HCT116 (cell line): ENCODE measurements at regions not wholly inside any gene's neighbourhood (a gene's known extent, or its start where the extent isn't known, plus 50 kb on each side); places are given as distances from the start of the nearest gene placed in this dataset.

Experiments used
- CTCF ChIP-seq, 3 experiments: fragments of 200-600 bp in 1 of 3; sonication (generic) in 1 of 3; IDR thresholded peaks in 2 of 3; conservative IDR thresholded peaks in 1 of 3; 2 replicates each; pipeline ENCODE4 v1.5.1; 2012 to 2017; ENCODE audit warnings: low read depth in 2 of 3, low read length in 2 of 3, antibody characterized with exemption in 1 of 3, borderline replicate concordance in 1 of 3, control low read depth in 1 of 3, mild to moderate bottlenecking in 1 of 3, mixed read lengths in 1 of 3, mixed run types in 1 of 3, moderate library complexity in 1 of 3; ENCODE audit not compliant: insufficient read depth in 1 of 3
- POLR2A ChIP-seq: IDR thresholded peaks from 2 replicates; pipeline ENCODE4 v1.7.0; 2011; ENCODE audit warnings: borderline replicate concordance; ENCODE audit not compliant: insufficient read depth, insufficient read length; ENCODE audit errors: extremely low read depth
- POLR2AphosphoS5 ChIP-seq: IDR thresholded peaks from 2 replicates; pipeline ENCODE4 v1.6.1; 2011; ENCODE audit warnings: mild to moderate bottlenecking, low read depth, low read length, moderate library complexity
- RAD21 ChIP-seq: IDR thresholded peaks from 2 replicates; pipeline ENCODE4 v1.6.1; 2012; ENCODE audit warnings: low read depth, mild to moderate bottlenecking
- ZNF274 ChIP-seq: fragments of 200-500 bp; sonication (Bioruptor generic); IDR thresholded peaks from 2 replicates; pipeline ENCODE4 v1.6.1; 2014; ENCODE audit warnings: mild to moderate bottlenecking, low read depth, low read length, inconsistent platforms
- TF ChIP-seq, protein P1 (sequence below): IDR thresholded peaks from 2 replicates; pipeline ENCODE4 v1.6.1; 2012; ENCODE audit warnings: low read depth

DNA sequence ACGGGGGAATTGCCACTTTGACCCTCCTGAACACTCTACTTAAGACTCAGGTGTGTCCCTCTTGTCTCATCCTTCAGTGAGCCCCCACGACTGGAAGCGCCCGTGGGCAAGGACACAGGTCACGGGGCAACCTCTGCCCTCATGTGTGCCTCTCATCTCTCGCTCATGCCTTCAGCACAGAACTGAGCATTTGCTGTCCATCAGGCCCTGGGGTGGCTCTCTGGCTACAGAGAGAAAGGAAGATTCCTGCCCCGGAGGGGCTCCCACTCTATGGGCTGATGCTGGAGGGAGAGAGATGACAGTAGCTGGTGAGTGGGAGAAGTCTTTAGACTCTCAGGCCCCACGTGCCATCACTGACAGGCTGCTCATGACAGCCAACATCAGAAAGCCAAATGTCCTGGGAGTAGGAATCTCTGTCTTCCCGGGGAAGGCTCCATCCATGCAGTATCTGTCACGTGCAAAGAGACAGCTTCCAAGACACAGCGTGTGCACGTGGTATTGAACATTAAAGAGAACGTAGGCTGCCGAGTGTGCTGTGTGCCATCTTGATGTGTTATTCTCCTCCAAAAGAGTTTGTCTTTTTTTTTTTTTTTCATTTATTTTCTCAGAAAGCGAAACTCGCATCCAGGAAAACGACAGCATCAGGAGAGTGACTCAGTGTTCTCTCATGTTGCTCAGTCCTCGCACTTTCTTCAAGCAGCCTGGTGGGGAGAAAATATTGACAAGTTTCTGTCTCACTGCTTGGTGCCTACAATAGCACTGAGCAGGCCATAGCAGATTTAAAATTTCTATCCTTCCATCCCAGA, 190.5 kb downstream of the GAS1 start:
- TF ChIP-seq CTCF (IDR thresholded peaks at IDR 0.05 in 2 of 3, conservative IDR thresholded peaks at IDR 0.05 in 1 of 3; ENCODE audit: borderline replicate concordance in 1 of 3, insufficient read depth in 1 of 3, low read depth in 2 of 3, low read length in 2 of 3) = no peak
- TF ChIP-seq POLR2A = no peak
- TF ChIP-seq, protein P1, sequence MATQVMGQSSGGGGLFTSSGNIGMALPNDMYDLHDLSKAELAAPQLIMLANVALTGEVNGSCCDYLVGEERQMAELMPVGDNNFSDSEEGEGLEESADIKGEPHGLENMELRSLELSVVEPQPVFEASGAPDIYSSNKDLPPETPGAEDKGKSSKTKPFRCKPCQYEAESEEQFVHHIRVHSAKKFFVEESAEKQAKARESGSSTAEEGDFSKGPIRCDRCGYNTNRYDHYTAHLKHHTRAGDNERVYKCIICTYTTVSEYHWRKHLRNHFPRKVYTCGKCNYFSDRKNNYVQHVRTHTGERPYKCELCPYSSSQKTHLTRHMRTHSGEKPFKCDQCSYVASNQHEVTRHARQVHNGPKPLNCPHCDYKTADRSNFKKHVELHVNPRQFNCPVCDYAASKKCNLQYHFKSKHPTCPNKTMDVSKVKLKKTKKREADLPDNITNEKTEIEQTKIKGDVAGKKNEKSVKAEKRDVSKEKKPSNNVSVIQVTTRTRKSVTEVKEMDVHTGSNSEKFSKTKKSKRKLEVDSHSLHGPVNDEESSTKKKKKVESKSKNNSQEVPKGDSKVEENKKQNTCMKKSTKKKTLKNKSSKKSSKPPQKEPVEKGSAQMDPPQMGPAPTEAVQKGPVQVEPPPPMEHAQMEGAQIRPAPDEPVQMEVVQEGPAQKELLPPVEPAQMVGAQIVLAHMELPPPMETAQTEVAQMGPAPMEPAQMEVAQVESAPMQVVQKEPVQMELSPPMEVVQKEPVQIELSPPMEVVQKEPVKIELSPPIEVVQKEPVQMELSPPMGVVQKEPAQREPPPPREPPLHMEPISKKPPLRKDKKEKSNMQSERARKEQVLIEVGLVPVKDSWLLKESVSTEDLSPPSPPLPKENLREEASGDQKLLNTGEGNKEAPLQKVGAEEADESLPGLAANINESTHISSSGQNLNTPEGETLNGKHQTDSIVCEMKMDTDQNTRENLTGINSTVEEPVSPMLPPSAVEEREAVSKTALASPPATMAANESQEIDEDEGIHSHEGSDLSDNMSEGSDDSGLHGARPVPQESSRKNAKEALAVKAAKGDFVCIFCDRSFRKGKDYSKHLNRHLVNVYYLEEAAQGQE = no peak
- no peak for TF ChIP-seq RAD21
- TF ChIP-seq POLR2AphosphoS5 = no peak
- no peak for TF ChIP-seq ZNF274
